Ammon's horn (tissue), 1 donor: ENCODE measurements at regions not wholly inside any gene's neighbourhood (a gene's known extent, or its start where the extent isn't known, plus 50 kb on each side); places are given as distances from the start of the nearest gene placed in this dataset.

Experiments used
- DNase-seq: peaks from one replicate; pipeline ENCODE4 v3.0.0-alpha.2; 2016; ENCODE audit warnings: low spot score

GRCh38 chr10:78829565-78829964, 239.2 kb upstream of the ZMIZ1 start:
- no peak for DNase-seq

- no peak for DNase-seq
These were observed 238.4 kb upstream of the ZMIZ1 start for GRCh38 chr10:78830062-78830975.

GRCh38 chr10:78830976-78831375, 237.8 kb upstream of the ZMIZ1 start:
- no peak for DNase-seq

- DNase-seq, result no peak
These were observed 237.3 kb upstream of the ZMIZ1 start for GRCh38 chr10:78831461-78831860.

- DNase-seq, result no peak
These were observed 236.5 kb upstream of the ZMIZ1 start for GRCh38 chr10:78832281-78832680.

- DNase-seq, result no peak
These were observed 230.6 kb upstream of the ZMIZ1 start for GRCh38 chr10:78838141-78838657.

GRCh38 chr10:78843495-78843894, 225.3 kb upstream of the ZMIZ1 start:
- DNase-seq, result no peak

GRCh38 chr10:78844960-78845607, 223.7 kb upstream of the ZMIZ1 start:
- DNase-seq, result no peak

GRCh38 chr10:78846071-78846470, 222.7 kb upstream of the ZMIZ1 start:
- DNase-seq, result no peak

- DNase-seq, result peak; percentile 85
These were observed 222.0 kb upstream of the ZMIZ1 start for GRCh38 chr10:78846760-78847159.

- no peak for DNase-seq
These were observed 221.3 kb upstream of the ZMIZ1 start for GRCh38 chr10:78847485-78847884.

- no peak for DNase-seq
These were observed 219.7 kb upstream of the ZMIZ1 start for GRCh38 chr10:78849115-78849514.

GRCh38 chr10:78849731-78850130, 219.0 kb upstream of the ZMIZ1 start:
- DNase-seq, result no peak

GRCh38 chr10:78850644-78851435, 217.9 kb upstream of the ZMIZ1 start:
- no peak for DNase-seq

- no peak for DNase-seq
These were observed 217.1 kb upstream of the ZMIZ1 start for GRCh38 chr10:78851647-78852046.

GRCh38 chr10:78852466-78853240, 216.1 kb upstream of the ZMIZ1 start:
- no peak for DNase-seq

- DNase-seq, result no peak
These were observed 214.9 kb upstream of the ZMIZ1 start for GRCh38 chr10:78853864-78854263.

GRCh38 chr10:78856421-78856820, 212.3 kb upstream of the ZMIZ1 start:
- peak; percentile 94 for DNase-seq

- no peak for DNase-seq
These were observed 211.6 kb upstream of the ZMIZ1 start for GRCh38 chr10:78857193-78857592.

GRCh38 chr10:78859266-78859665, 209.5 kb upstream of the ZMIZ1 start:
- DNase-seq, result no peak

GRCh38 chr10:78859769-78860168, 209.0 kb upstream of the ZMIZ1 start:
- DNase-seq, result no peak
